ENCODE measurements at regions not wholly inside any gene's neighbourhood (a gene's known extent, or its start where the extent isn't known, plus 50 kb on each side); places are given as distances from the start of the nearest gene placed in this dataset.

- TF ChIP-seq BHLHE40 (IDR thresholded peaks at IDR 0.05; ENCODE audit: low read depth, low read length) (no peak), NFE2L2 (IDR thresholded peaks at IDR 0.05; ENCODE audit: low read depth, low read length) (no peak), CHD1 (IDR thresholded peaks at IDR 0.05; ENCODE audit: low read depth, low read length) (no peak), MAZ (IDR thresholded peaks at IDR 0.05; ENCODE audit: borderline replicate concordance, low read depth, low read length) (no peak), CTCF (conservative IDR thresholded peaks at IDR 0.05; ENCODE audit: low read depth, low read length) (no peak), RCOR1 (IDR thresholded peaks at IDR 0.05; ENCODE audit: insufficient replicate concordance, low read length) (no peak), MXI1 (IDR thresholded peaks at IDR 0.05; ENCODE audit: borderline replicate concordance, low read depth, low read length) (no peak), POLR2A (IDR thresholded peaks at IDR 0.05; ENCODE audit: low read depth, low read length) (no peak), FOS (IDR thresholded peaks at IDR 0.05; ENCODE audit: low read depth, low read length) (no peak), SMC3 (IDR thresholded peaks at IDR 0.05; ENCODE audit: low read depth, low read length) (no peak), RAD21 (IDR thresholded peaks at IDR 0.05; ENCODE audit: low read length) (no peak), CEBPB (IDR thresholded peaks at IDR 0.05; ENCODE audit: low read depth, low read length) (no peak), RFX5 (IDR thresholded peaks at IDR 0.05; ENCODE audit: low read depth, low read length) (no peak), MAFK (IDR thresholded peaks at IDR 0.05; ENCODE audit: low read depth, low read length) (no peak)
- TF ChIP-seq, protein P1, sequence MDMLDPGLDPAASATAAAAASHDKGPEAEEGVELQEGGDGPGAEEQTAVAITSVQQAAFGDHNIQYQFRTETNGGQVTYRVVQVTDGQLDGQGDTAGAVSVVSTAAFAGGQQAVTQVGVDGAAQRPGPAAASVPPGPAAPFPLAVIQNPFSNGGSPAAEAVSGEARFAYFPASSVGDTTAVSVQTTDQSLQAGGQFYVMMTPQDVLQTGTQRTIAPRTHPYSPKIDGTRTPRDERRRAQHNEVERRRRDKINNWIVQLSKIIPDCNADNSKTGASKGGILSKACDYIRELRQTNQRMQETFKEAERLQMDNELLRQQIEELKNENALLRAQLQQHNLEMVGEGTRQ (IDR thresholded peaks at IDR 0.05; ENCODE audit: low read depth, low read length): no peak
- TF ChIP-seq, protein P2, sequence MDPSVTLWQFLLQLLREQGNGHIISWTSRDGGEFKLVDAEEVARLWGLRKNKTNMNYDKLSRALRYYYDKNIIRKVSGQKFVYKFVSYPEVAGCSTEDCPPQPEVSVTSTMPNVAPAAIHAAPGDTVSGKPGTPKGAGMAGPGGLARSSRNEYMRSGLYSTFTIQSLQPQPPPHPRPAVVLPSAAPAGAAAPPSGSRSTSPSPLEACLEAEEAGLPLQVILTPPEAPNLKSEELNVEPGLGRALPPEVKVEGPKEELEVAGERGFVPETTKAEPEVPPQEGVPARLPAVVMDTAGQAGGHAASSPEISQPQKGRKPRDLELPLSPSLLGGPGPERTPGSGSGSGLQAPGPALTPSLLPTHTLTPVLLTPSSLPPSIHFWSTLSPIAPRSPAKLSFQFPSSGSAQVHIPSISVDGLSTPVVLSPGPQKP (IDR thresholded peaks at IDR 0.05; ENCODE audit: borderline replicate concordance, low read depth, low read length): no peak
- H4K5ac ChIP-seq (ENCODE audit: low read depth, low read length): peak overlapping the region; percentile 64; the same call in 1 of the 2 replicates
- H2BK15ac ChIP-seq (ENCODE audit: low read depth, low read length): peak overlapping the region; percentile 7; the same call in 1 of the 3 replicates
- H3K4me2 ChIP-seq (ENCODE audit: low read depth, low read length): no peak overlapping the region; the same call in 1 of the 2 replicates
- H2BK20ac ChIP-seq (ENCODE audit: low read depth, low read length): peak overlapping the region; percentile 60
- no peaks in the 10 kb centered on the region for H3K27me3 ChIP-seq (ENCODE audit: control insufficient read depth, insufficient read depth, low read length)
- no peak overlapping the region for H2AFZ ChIP-seq (replicated peaks; ENCODE audit: low read length, poor library complexity)
- BruUV-seq (replicated peaks): no TSS peak
- no peak overlapping the region for H3K4me3 ChIP-seq (ENCODE audit: insufficient read depth, low read depth, low read length)
- no peaks in the 10 kb centered on the region for H3K9me3 ChIP-seq (ENCODE audit: control insufficient read depth, insufficient read depth, low read length)
- H3K9ac ChIP-seq (ENCODE audit: low read depth, low read length): no peak overlapping the region
- intact Hi-C loops (cut with micrococcal nuclease) (loop anchor here (5.0 kb wide), 1 partner anchor 444 kb away; no protein-coding TSS in a partner anchor), in situ Hi-C loops (cut with MboI; ENCODE audit: low sequenced_read_pairs) (loop anchor here (5.0 kb wide), 1 partner anchor 254 kb away; no protein-coding TSS in a partner anchor), dilution Hi-C loops (cut with HindIII; ENCODE audit: low sequenced_read_pairs, unreplicated experiment) (no loop called here)
- H4K8ac ChIP-seq (ENCODE audit: low read depth in 2 of 2, low read length in 2 of 2): peak overlapping the region; percentile 58 to 68; a peak in 3 of 4 replicates
- peak overlapping the region; percentile 95; the same call in 1 of the 2 replicates for H3K23ac ChIP-seq (ENCODE audit: low read depth, low read length)
- H4K91ac ChIP-seq (ENCODE audit: insufficient read depth, low read depth, low read length): peak overlapping the region; percentile 53; the same call in 1 of the 2 replicates
- peak overlapping the region; percentile 70; the same call in 1 of the 2 replicates for H3K4ac ChIP-seq (ENCODE audit: low read depth, low read length)
- H2BK5ac ChIP-seq (ENCODE audit: low read depth, low read length, poor library complexity, severe bottlenecking): peak overlapping the region; percentile 100
- no peak for DNase-seq
- peak overlapping the region; percentile 94 for H3K18ac ChIP-seq (ENCODE audit: low read depth, low read length)
- peak overlapping the region; percentile 60 for H3K27ac ChIP-seq (ENCODE audit: insufficient read depth, low read length)
- no peak for ATAC-seq (ENCODE audit: low read depth)
- H2BK120ac ChIP-seq (ENCODE audit: low read depth, low read length): peak overlapping the region; percentile 100
- no peak overlapping the region for H2AK5ac ChIP-seq (ENCODE audit: low read depth, low read length)
- POLR2A ChIA-PET (ENCODE audit: unreplicated experiment): no interaction called here
- no CpG with 5 or more reads among the region's 2 CpGs for WGBS, 2 experiments (ENCODE audit: extremely low coverage in 2 of 2, insufficient read length in 1 of 2)
- peaks cover 13% of the 10 kb centered on the region for H3K4me1 ChIP-seq (ENCODE audit: control insufficient read depth, insufficient read depth, low read length)
- no peaks in the 10 kb centered on the region for H3K36me3 ChIP-seq (ENCODE audit: control insufficient read depth, insufficient read depth, low read length)
- CTCF ChIA-PET: interaction anchor here (0.7 kb wide), 1 partner anchor 40 kb away, joined by 3 read pairs; no protein-coding TSS in a partner anchor
- no peaks in the 10 kb centered on the region for H3K79me1 ChIP-seq (ENCODE audit: low read depth in 1 of 2, low read length in 2 of 2)
- H3K9me1 ChIP-seq (ENCODE audit: insufficient read depth, low read length): peaks cover 7% of the 10 kb centered on the region
- H3K14ac ChIP-seq (replicated peaks; ENCODE audit: low read depth, low read length): no peak overlapping the region
- peak overlapping the region; percentile 90; the same call in 1 of the 2 replicates for H3K56ac ChIP-seq (ENCODE audit: extremely low read depth, insufficient read depth, low read length)
- H4K20me1 ChIP-seq (ENCODE audit: insufficient read depth, low read length): no peaks in the 10 kb centered on the region
- no peak overlapping the region for H2AK9ac ChIP-seq (replicated peaks; ENCODE audit: low read depth, low read length, poor library complexity)
Observed at GRCh38 chr5:111996574-111996973, 239.6 kb upstream of the NREP start.
